C4-2B (cell line): ENCODE measurements at regions not wholly inside any gene's neighbourhood (a gene's known extent, or its start where the extent isn't known, plus 50 kb on each side); places are given as distances from the start of the nearest gene placed in this dataset.

Experiments
- H3K27ac ChIP-seq: fragments of 450-650 bp; 2 replicates; pipeline ENCODE4 v1.5.1; 2017
- ZFX ChIP-seq: fragments of 450-650 bp; IDR thresholded peaks from 2 replicates; pipeline ENCODE4 v1.6.1; 2017
- TF ChIP-seq, protein P1 (sequence below): fragments of 450-650 bp; conservative IDR thresholded peaks from 2 replicates; pipeline ENCODE4 v1.5.1; 2017; ENCODE audit warnings: mild to moderate bottlenecking

DNA sequence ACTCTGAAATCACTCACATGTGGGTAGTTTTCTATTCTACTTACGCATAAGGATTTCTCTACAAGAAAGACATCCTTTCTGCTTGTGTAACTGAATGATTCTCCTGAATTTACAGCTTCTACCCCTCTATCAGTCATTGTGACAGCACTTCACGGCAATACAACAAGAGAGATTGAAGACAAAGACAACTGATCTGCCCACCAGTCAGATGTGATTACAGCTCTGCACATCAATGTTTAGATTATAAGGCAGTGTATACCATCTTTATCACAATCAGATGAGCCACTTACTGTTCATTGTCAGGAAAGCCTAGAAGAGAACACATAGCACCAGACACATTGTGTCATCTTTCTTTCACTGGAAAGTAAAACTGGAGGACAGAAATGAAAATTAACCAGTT, 324.4 kb downstream of the CENPC start:
- TF ChIP-seq ZFX: no peak
- TF ChIP-seq, protein P1, sequence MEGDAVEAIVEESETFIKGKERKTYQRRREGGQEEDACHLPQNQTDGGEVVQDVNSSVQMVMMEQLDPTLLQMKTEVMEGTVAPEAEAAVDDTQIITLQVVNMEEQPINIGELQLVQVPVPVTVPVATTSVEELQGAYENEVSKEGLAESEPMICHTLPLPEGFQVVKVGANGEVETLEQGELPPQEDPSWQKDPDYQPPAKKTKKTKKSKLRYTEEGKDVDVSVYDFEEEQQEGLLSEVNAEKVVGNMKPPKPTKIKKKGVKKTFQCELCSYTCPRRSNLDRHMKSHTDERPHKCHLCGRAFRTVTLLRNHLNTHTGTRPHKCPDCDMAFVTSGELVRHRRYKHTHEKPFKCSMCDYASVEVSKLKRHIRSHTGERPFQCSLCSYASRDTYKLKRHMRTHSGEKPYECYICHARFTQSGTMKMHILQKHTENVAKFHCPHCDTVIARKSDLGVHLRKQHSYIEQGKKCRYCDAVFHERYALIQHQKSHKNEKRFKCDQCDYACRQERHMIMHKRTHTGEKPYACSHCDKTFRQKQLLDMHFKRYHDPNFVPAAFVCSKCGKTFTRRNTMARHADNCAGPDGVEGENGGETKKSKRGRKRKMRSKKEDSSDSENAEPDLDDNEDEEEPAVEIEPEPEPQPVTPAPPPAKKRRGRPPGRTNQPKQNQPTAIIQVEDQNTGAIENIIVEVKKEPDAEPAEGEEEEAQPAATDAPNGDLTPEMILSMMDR: no peak

GRCh38 chr4:67218883-67219282, 326.4 kb downstream of the CENPC start:
- TF ChIP-seq, protein P1: no peak
- no peak for TF ChIP-seq ZFX
- no peak overlapping the region for H3K27ac ChIP-seq

More for the DNA sequence above, 324.4 kb downstream of the CENPC start:
- H3K27ac ChIP-seq: no peak overlapping the region

- H3K27ac ChIP-seq: no peak overlapping the region
- no peak for TF ChIP-seq ZFX
- TF ChIP-seq, protein P1: no peak
Observed at GRCh38 chr4:67207941-67208441, 337.3 kb downstream of the CENPC start.

- TF ChIP-seq, protein P1: no peak
- TF ChIP-seq ZFX: no peak
- H3K27ac ChIP-seq: no peak overlapping the region
Observed at GRCh38 chr4:67204441-67204840, 340.9 kb downstream of the CENPC start.

GRCh38 chr4:67201334-67201733, 344.0 kb downstream of the CENPC start:
- H3K27ac ChIP-seq: no peak overlapping the region
- TF ChIP-seq, protein P1: no peak
- no peak for TF ChIP-seq ZFX

DNA sequence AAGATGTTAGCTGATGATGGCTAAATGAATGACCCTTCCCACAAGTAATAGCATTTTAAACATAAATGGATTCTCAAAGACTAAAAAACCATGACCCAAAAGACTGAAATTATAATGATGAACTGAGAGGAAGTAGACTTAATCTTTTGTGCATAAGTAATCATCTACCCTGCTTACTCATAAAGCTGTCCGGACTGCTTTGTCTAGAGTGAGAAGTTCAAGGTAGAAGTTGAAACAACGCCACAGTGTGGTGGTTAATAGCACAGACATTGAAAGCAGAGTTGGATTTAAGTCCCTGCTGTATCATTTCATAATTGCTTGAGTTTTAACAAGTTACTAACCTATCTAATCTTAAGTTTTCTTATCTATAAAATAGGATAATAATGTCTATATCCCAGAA, 346.6 kb downstream of the CENPC start:
- TF ChIP-seq ZFX: no peak
- TF ChIP-seq, protein P1: peak; percentile 60
- no peak overlapping the region for H3K27ac ChIP-seq

DNA sequence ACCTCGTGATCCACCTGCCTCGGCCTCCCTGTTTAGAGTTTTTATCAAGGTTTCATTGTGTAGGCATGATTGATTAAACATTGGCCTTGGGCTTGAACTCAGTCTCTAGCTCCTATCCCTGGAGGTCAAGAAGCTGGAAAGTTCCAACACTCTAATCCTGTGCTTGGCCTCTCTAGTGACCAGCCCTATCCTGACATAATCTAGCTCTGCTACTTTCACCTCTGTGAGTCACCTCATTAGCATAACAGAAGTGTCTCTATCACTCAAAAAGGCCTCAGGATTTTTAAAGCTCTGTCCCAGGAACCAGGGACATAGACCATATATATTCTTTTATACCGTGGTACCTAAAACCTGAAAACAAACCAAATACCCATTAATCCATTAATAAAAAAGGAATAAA, 377.5 kb downstream of the CENPC start:
- TF ChIP-seq, protein P1: no peak
- no peak for TF ChIP-seq ZFX

More for the DNA sequence above, 377.5 kb downstream of the CENPC start:
- no peak overlapping the region for H3K27ac ChIP-seq
